Osteocyte (in vitro differentiated cells): ENCODE measurements at regions not wholly inside any gene's neighbourhood (a gene's known extent, or its start where the extent isn't known, plus 50 kb on each side); places are given as distances from the start of the nearest gene placed in this dataset.

Experiments
- DNase-seq: peaks from one replicate; pipeline ENCODE4 v3.0.0; 2021; ENCODE audit warnings: mixed read lengths; ENCODE audit not compliant: unreplicated experiment; ENCODE audit errors: extremely low spot score
- H3K27ac Mint-ChIP-seq: one replicate; pipeline ENCODE4 v1.8.0; 2021; ENCODE audit warnings: mild to moderate bottlenecking, mixed read lengths; ENCODE audit not compliant: unreplicated experiment
- H3K27me3 Mint-ChIP-seq: one replicate; pipeline ENCODE4 v1.8.0; 2021; ENCODE audit warnings: mixed read lengths; ENCODE audit not compliant: unreplicated experiment
- H3K36me3 Mint-ChIP-seq: one replicate; pipeline ENCODE4 v1.8.0; 2021; ENCODE audit warnings: mixed read lengths; ENCODE audit not compliant: unreplicated experiment
- H3K4me1 Mint-ChIP-seq: one replicate; pipeline ENCODE4 v1.8.0; 2021; ENCODE audit warnings: mixed read lengths; ENCODE audit not compliant: unreplicated experiment
- H3K4me3 Mint-ChIP-seq: one replicate; pipeline ENCODE4 v1.8.0; 2021; ENCODE audit warnings: mild to moderate bottlenecking, moderate library complexity, mixed read lengths; ENCODE audit not compliant: unreplicated experiment
- H3K9me3 Mint-ChIP-seq: one replicate; pipeline ENCODE4 v1.8.0; 2021; ENCODE audit warnings: mixed read lengths; ENCODE audit not compliant: unreplicated experiment
- TF ChIP-seq, protein P1 (sequence below): fragments of 200-600 bp; sonication (generic); IDR thresholded peaks from 2 replicates; pipeline ENCODE4 v1.5.0; 2021; ENCODE audit warnings: antibody characterized with exemption, mild to moderate bottlenecking, moderate library complexity

DNA sequence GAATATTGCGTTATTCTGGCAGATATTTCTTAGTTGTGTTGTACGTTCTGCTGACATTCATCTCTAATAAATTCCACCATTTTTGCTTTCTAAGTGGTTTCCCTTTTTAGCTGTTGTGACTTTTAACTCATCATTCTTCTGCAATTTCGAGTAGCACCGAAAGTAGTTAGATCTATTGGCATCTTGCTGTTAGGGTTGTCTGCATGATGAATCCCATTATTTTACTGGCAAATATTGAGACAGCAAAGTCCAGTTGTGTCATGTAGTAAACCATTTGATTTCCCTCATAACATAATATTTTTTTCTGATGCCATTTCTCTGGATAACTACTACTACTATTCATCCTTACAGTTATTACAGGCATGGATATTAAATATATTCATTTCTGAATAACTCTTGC lies 143.9 kb downstream of the SLITRK1 start:
- DNase-seq = no peak
- no peaks in the 10 kb centered on the region for H3K27me3 Mint-ChIP-seq
- TF ChIP-seq, protein P1, sequence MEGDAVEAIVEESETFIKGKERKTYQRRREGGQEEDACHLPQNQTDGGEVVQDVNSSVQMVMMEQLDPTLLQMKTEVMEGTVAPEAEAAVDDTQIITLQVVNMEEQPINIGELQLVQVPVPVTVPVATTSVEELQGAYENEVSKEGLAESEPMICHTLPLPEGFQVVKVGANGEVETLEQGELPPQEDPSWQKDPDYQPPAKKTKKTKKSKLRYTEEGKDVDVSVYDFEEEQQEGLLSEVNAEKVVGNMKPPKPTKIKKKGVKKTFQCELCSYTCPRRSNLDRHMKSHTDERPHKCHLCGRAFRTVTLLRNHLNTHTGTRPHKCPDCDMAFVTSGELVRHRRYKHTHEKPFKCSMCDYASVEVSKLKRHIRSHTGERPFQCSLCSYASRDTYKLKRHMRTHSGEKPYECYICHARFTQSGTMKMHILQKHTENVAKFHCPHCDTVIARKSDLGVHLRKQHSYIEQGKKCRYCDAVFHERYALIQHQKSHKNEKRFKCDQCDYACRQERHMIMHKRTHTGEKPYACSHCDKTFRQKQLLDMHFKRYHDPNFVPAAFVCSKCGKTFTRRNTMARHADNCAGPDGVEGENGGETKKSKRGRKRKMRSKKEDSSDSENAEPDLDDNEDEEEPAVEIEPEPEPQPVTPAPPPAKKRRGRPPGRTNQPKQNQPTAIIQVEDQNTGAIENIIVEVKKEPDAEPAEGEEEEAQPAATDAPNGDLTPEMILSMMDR = no peak

DNA sequence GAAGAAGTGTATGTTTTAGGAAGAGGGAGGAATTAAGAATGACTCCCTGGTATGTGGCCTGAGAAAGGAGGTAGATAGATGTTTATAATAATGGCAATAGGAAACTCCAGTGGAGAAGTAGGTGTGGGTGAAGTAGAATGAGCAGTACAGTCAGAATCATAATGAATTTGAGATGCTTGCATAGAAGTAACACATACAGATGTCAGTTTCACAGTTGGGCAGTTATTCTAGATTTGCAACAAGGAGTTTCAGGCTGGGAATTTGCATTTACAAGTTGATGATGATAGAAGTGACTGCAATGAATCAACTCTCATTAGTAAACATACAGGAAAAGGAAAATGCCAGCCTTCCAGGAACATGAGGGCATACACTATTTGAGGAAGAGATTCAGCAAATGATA lies 149.0 kb downstream of the SLITRK1 start:
- H3K27me3 Mint-ChIP-seq = no peaks in the 10 kb centered on the region
- DNase-seq = no peak
- H3K4me1 Mint-ChIP-seq = no peaks in the 10 kb centered on the region
- no peaks in the 10 kb centered on the region for H3K9me3 Mint-ChIP-seq
- TF ChIP-seq, protein P1 = no peak
- H3K4me3 Mint-ChIP-seq = no peak overlapping the region
- H3K27ac Mint-ChIP-seq = no peak overlapping the region
- H3K36me3 Mint-ChIP-seq = no peaks in the 10 kb centered on the region

More for the DNA sequence above, 143.9 kb downstream of the SLITRK1 start:
- H3K9me3 Mint-ChIP-seq = no peaks in the 10 kb centered on the region
- H3K4me3 Mint-ChIP-seq = no peak overlapping the region
- H3K4me1 Mint-ChIP-seq = no peaks in the 10 kb centered on the region
- H3K27ac Mint-ChIP-seq = no peak overlapping the region
- H3K36me3 Mint-ChIP-seq = no peaks in the 10 kb centered on the region

DNA sequence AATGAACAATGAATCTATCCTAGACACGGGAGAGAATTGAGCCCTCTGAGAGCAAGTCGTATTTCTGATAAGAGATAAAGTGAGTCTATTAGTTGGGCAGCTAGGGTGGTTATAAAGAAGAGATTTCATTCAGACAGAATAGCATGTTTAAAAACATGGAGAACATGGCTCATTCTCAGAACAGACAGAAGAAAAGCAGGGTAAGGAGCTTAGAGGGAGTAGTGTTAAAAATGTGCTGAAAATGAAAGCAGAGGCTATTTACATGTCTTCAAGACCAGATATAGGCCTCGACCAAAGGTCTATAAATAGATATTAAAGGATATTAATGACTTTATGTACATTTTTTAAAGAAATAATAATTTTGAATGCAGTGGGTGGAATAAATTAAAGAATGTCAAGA lies 149.5 kb downstream of the SLITRK1 start:
- no peak overlapping the region for H3K27ac Mint-ChIP-seq
- no peaks in the 10 kb centered on the region for H3K9me3 Mint-ChIP-seq
- H3K36me3 Mint-ChIP-seq = no peaks in the 10 kb centered on the region
- TF ChIP-seq, protein P1 = no peak
- no peaks in the 10 kb centered on the region for H3K27me3 Mint-ChIP-seq
- H3K4me1 Mint-ChIP-seq = no peaks in the 10 kb centered on the region
- no peak overlapping the region for H3K4me3 Mint-ChIP-seq
- no peak for DNase-seq

DNA sequence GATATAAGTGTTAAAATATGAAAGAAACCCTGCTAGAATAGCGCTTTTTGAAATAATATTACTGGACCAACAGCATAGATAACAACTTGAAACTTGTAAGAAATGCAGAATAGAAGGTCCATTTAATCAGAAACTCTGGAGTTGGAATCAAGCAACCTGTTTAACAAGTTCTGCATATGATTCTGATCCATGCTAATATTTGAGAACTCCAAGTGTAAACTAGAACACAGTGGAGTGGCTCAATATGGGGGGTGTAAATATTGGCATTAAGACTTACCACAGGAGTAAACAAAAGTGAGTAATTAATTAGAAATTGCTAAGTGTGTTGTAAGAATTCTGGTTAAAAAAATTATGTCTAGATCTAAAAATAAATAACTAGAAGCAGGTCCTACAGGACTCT lies 151.2 kb downstream of the SLITRK1 start:
- no peak for DNase-seq
- no peaks in the 10 kb centered on the region for H3K4me1 Mint-ChIP-seq
- H3K9me3 Mint-ChIP-seq = no peaks in the 10 kb centered on the region
- no peaks in the 10 kb centered on the region for H3K36me3 Mint-ChIP-seq
- no peak overlapping the region for H3K4me3 Mint-ChIP-seq
- H3K27ac Mint-ChIP-seq = no peak overlapping the region
- no peaks in the 10 kb centered on the region for H3K27me3 Mint-ChIP-seq
- TF ChIP-seq, protein P1 = no peak

DNA sequence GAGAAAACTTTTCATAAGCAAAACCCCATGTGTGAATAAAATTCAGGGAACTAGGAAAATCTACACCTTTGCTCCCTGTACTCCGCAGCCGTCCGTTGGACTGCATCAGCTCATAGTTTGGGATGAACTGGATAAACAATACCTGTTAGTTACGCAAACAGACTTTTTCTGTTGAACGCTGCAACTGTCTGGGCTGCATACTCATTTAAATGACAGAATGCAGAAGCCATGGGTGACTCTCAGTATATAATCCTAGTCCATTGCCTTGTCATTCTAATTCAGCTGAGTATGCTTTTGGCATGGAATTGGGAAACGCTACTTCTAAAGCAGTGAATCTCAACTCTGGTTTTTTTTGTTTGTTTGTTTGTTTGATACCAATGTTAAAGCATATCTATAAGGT lies 151.6 kb downstream of the SLITRK1 start:
- no peaks in the 10 kb centered on the region for H3K27me3 Mint-ChIP-seq
- TF ChIP-seq, protein P1 = no peak
- H3K9me3 Mint-ChIP-seq = no peaks in the 10 kb centered on the region
- H3K27ac Mint-ChIP-seq = no peak overlapping the region
- no peaks in the 10 kb centered on the region for H3K4me1 Mint-ChIP-seq
- DNase-seq = no peak
- H3K36me3 Mint-ChIP-seq = no peaks in the 10 kb centered on the region
- no peak overlapping the region for H3K4me3 Mint-ChIP-seq
